ENCODE measurements at regions not wholly inside any gene's neighbourhood (a gene's known extent, or its start where the extent isn't known, plus 50 kb on each side); places are given as distances from the start of the nearest gene placed in this dataset.

DNA sequence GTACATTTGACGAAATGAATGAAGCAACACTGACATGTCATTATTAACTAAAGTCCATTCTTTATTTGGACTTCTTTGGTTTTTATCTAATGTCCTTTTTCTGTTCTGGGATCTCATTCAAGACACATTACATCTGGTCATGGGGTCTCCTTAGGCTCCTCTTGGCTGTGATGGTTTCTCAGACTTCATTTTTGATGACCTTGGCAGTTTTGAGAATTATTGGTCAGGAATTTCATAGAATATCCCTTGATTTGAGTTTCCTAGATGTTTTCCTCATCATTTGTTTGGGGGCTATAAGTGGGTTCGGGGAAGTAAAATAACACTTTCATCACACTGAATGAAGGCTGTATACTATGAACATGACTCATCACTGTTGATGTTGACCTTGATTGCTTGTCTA is 770.6 kb downstream of the AACS start:
- Histone ChIP-seq H3K4me3 (ENCODE audit: low read length) (no peak overlapping the region), H3K36me3 (ENCODE audit: insufficient read depth, low read length) (no peaks in the 10 kb centered on the region), H3K9me3 (ENCODE audit: low read length) (no peaks in the 10 kb centered on the region), H3K4me2 (ENCODE audit: low read depth, low read length, poor library complexity, severe bottlenecking) (no peak overlapping the region), H3K9me2 (replicated peaks; ENCODE audit: insufficient read depth, low read length) (no peaks in the 10 kb centered on the region), H3K4me1 (ENCODE audit: low read length) (no peaks in the 10 kb centered on the region), H3K27me3 (ENCODE audit: low read length) (no peaks in the 10 kb centered on the region), H2AFZ (ENCODE audit: low read length) (no peak overlapping the region), H3K27ac (ENCODE audit: low read length) (no peak overlapping the region), H4K20me1 (ENCODE audit: insufficient read depth, low read depth, low read length) (no peaks in the 10 kb centered on the region), H3K79me2 (ENCODE audit: low read length) (no peaks in the 10 kb centered on the region), H3K9ac (ENCODE audit: low read length) (no peak overlapping the region)
- DNase-seq = no peak

DNA sequence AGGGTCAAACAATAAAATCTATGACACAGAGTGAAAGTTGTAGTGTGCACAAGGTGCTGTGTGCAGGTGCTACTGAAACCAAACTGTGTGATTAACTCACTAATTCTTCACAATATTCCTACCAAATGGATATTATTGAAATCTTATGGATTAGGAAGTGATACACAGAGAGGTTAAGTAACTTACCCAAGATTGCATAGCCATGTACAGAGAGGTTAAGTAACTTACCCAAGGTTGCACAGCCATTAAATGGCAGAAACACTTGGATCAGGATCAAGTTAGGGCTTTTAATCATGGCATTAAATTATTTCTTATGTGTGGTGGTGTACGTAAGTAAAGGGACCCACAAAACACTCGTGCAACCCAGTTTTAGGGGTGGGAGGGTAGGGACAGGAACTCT is 771.4 kb downstream of the AACS start:
- Histone ChIP-seq H3K79me2 (ENCODE audit: low read length) (no peaks in the 10 kb centered on the region), H3K4me2 (ENCODE audit: low read depth, low read length, poor library complexity, severe bottlenecking) (no peak overlapping the region), H3K9ac (ENCODE audit: low read length) (no peak overlapping the region), H3K4me3 (ENCODE audit: low read length) (no peak overlapping the region), H3K9me2 (replicated peaks; ENCODE audit: insufficient read depth, low read length) (no peaks in the 10 kb centered on the region), H3K36me3 (ENCODE audit: insufficient read depth, low read length) (no peaks in the 10 kb centered on the region), H3K9me3 (ENCODE audit: low read length) (no peaks in the 10 kb centered on the region), H3K27ac (ENCODE audit: low read length) (no peak overlapping the region), H2AFZ (ENCODE audit: low read length) (no peak overlapping the region), H3K27me3 (ENCODE audit: low read length) (no peaks in the 10 kb centered on the region), H3K4me1 (ENCODE audit: low read length) (no peaks in the 10 kb centered on the region), H4K20me1 (ENCODE audit: insufficient read depth, low read depth, low read length) (no peaks in the 10 kb centered on the region)
- no peak for DNase-seq

DNA sequence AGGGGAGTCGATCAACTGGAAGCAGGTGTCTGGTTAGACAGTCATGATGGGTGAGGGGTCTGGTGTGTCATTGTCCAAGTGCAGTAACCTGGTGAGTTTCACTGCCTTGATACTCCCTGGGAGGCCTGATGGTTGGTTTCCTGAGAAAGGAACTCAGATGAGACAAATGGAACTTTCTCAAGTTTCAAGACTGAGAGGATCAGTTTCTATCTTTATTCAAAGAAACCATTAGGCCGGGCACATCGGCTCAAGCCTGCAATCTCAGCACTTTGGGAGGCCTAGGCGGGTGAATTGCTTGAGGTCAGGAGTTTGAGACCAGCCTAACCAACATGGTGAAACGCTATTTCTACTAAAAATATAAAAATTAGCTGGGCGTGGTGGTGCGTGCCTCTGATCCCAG is 776.1 kb downstream of the AACS start:
- Histone ChIP-seq H3K4me2 (ENCODE audit: low read depth, low read length, poor library complexity, severe bottlenecking) (no peak overlapping the region), H3K36me3 (ENCODE audit: insufficient read depth, low read length) (no peaks in the 10 kb centered on the region), H3K27me3 (ENCODE audit: low read length) (no peaks in the 10 kb centered on the region), H3K4me1 (ENCODE audit: low read length) (no peaks in the 10 kb centered on the region), H4K20me1 (ENCODE audit: insufficient read depth, low read depth, low read length) (no peaks in the 10 kb centered on the region), H3K79me2 (ENCODE audit: low read length) (no peaks in the 10 kb centered on the region), H3K9ac (ENCODE audit: low read length) (no peak overlapping the region), H3K27ac (ENCODE audit: low read length) (no peak overlapping the region), H3K9me3 (ENCODE audit: low read length) (no peaks in the 10 kb centered on the region), H2AFZ (ENCODE audit: low read length) (no peak overlapping the region), H3K9me2 (replicated peaks; ENCODE audit: insufficient read depth, low read length) (no peaks in the 10 kb centered on the region), H3K4me3 (ENCODE audit: low read length) (no peak overlapping the region)
- DNase-seq = no peak

DNA sequence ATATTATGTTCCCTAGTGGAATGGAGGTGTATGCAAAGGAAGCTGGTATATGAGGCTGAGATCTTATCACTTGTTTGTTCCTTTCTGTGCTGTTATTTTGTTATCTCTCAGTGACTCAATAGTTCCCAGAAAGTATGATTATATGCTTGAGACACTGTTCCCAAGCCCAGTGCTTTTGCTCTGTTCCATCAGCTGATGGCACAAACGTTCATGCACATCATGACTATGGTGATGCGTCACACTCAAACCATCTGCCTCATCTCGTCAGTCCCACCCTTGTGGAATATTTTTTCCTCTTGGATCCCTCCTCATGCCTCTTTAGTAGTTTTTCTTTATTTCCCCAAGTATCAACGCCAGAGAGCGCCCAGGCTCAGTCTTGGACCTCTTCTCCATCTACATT is 786.9 kb downstream of the AACS start:
- no peaks in the 10 kb centered on the region for H3K79me2 ChIP-seq (ENCODE audit: low read length)
- H3K27me3 ChIP-seq (ENCODE audit: low read length) = no peaks in the 10 kb centered on the region
- no peak overlapping the region for H3K27ac ChIP-seq (ENCODE audit: low read length)
- H3K4me1 ChIP-seq (ENCODE audit: low read length) = no peaks in the 10 kb centered on the region
- H3K36me3 ChIP-seq (ENCODE audit: insufficient read depth, low read length) = no peaks in the 10 kb centered on the region
- H2AFZ ChIP-seq (ENCODE audit: low read length) = no peak overlapping the region
- H3K9me3 ChIP-seq (ENCODE audit: low read length) = no peaks in the 10 kb centered on the region
- H3K4me3 ChIP-seq (ENCODE audit: low read length) = no peak overlapping the region
- no peak overlapping the region for H3K9ac ChIP-seq (ENCODE audit: low read length)
- no peak for DNase-seq
- no peaks in the 10 kb centered on the region for H3K9me2 ChIP-seq (replicated peaks; ENCODE audit: insufficient read depth, low read length)
- H3K4me2 ChIP-seq (ENCODE audit: low read depth, low read length, poor library complexity, severe bottlenecking) = no peak overlapping the region
- H4K20me1 ChIP-seq (ENCODE audit: insufficient read depth, low read depth, low read length) = no peaks in the 10 kb centered on the region

DNA sequence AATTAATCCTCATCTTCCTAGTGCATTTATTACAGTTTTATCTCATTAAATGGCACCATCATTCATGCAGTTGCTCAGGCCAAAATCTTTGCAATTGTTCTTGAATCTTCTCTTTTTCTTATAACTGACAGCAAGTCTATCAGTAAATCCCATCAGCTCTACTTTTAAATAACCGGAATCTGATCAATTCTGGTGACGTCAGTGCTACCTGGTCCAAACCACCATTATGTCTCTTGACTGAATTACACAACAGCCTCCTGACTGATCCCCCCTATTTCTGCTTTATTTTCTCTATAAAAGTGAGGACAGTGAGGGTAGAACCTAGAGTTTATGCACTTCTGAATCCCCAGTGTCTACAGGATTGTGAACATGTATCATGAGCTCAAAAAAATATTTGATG is 787.4 kb downstream of the AACS start:
- Histone ChIP-seq H3K79me2 (ENCODE audit: low read length) (no peaks in the 10 kb centered on the region), H3K4me3 (ENCODE audit: low read length) (no peak overlapping the region), H3K27me3 (ENCODE audit: low read length) (no peaks in the 10 kb centered on the region), H3K4me1 (ENCODE audit: low read length) (no peaks in the 10 kb centered on the region), H3K27ac (ENCODE audit: low read length) (no peak overlapping the region), H3K4me2 (ENCODE audit: low read depth, low read length, poor library complexity, severe bottlenecking) (no peak overlapping the region), H4K20me1 (ENCODE audit: insufficient read depth, low read depth, low read length) (no peaks in the 10 kb centered on the region), H3K9ac (ENCODE audit: low read length) (no peak overlapping the region), H3K36me3 (ENCODE audit: insufficient read depth, low read length) (no peaks in the 10 kb centered on the region), H3K9me2 (replicated peaks; ENCODE audit: insufficient read depth, low read length) (no peaks in the 10 kb centered on the region), H3K9me3 (ENCODE audit: low read length) (no peaks in the 10 kb centered on the region), H2AFZ (ENCODE audit: low read length) (no peak overlapping the region)
- DNase-seq = no peak

DNA sequence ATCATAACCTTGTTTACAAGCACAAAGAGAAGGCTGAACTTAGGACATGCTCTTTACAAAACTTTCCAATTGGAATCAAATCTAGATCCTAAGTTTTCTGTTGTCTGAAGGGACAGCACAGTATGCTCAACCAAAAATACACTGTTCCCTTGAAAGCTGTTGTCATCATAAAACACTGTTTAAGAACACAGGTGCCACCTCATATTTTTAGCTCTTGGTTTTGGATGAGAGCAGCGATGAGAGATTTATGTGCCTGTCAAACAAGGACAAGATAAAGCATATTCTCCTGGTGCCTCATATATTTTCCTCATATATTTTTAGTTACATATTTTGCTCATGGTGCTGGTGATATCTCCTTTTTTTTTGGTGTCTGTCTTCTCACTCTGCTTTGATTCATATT is 788.4 kb downstream of the AACS start:
- no peaks in the 10 kb centered on the region for H3K27me3 ChIP-seq (ENCODE audit: low read length)
- no peaks in the 10 kb centered on the region for H3K36me3 ChIP-seq (ENCODE audit: insufficient read depth, low read length)
- H2AFZ ChIP-seq (ENCODE audit: low read length) = no peak overlapping the region
- H3K4me1 ChIP-seq (ENCODE audit: low read length) = no peaks in the 10 kb centered on the region
- DNase-seq = no peak
- H3K9me3 ChIP-seq (ENCODE audit: low read length) = no peaks in the 10 kb centered on the region
- no peaks in the 10 kb centered on the region for H3K79me2 ChIP-seq (ENCODE audit: low read length)
- H3K9ac ChIP-seq (ENCODE audit: low read length) = no peak overlapping the region
- H3K9me2 ChIP-seq (replicated peaks; ENCODE audit: insufficient read depth, low read length) = no peaks in the 10 kb centered on the region
- no peak overlapping the region for H3K4me2 ChIP-seq (ENCODE audit: low read depth, low read length, poor library complexity, severe bottlenecking)
- no peaks in the 10 kb centered on the region for H4K20me1 ChIP-seq (ENCODE audit: insufficient read depth, low read depth, low read length)
- no peak overlapping the region for H3K4me3 ChIP-seq (ENCODE audit: low read length)
- H3K27ac ChIP-seq (ENCODE audit: low read length) = no peak overlapping the region

DNA sequence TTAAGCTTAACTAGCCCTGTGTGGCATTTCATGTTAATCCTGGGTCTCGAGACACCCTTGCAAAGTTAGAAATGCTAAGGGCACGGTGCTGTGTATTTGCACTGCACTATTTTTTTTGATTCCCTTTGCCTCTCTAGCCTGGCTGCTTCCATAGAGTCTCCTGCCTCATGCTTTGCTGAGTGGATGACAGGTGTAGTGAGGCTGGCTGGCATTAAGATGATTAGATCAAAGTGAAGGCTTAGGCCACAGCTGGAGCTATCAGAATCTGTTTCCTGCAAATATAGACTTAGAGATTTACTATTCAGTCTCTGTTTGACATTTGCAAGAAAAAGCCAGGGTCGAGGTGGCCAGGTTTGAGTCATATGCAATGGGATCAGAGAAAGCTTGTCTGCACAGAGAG is 791.1 kb downstream of the AACS start:
- H3K27me3 ChIP-seq (ENCODE audit: low read length) = no peaks in the 10 kb centered on the region
- H3K9ac ChIP-seq (ENCODE audit: low read length) = no peak overlapping the region
- H3K4me1 ChIP-seq (ENCODE audit: low read length) = no peaks in the 10 kb centered on the region
- no peak overlapping the region for H3K4me3 ChIP-seq (ENCODE audit: low read length)
- no peak overlapping the region for H2AFZ ChIP-seq (ENCODE audit: low read length)
- no peak overlapping the region for H3K4me2 ChIP-seq (ENCODE audit: low read depth, low read length, poor library complexity, severe bottlenecking)
- no peaks in the 10 kb centered on the region for H3K79me2 ChIP-seq (ENCODE audit: low read length)
- H4K20me1 ChIP-seq (ENCODE audit: insufficient read depth, low read depth, low read length) = no peaks in the 10 kb centered on the region
- no peaks in the 10 kb centered on the region for H3K9me3 ChIP-seq (ENCODE audit: low read length)
- no peaks in the 10 kb centered on the region for H3K36me3 ChIP-seq (ENCODE audit: insufficient read depth, low read length)
- DNase-seq = no peak
- H3K9me2 ChIP-seq (replicated peaks; ENCODE audit: insufficient read depth, low read length) = no peaks in the 10 kb centered on the region
- no peak overlapping the region for H3K27ac ChIP-seq (ENCODE audit: low read length)

DNA sequence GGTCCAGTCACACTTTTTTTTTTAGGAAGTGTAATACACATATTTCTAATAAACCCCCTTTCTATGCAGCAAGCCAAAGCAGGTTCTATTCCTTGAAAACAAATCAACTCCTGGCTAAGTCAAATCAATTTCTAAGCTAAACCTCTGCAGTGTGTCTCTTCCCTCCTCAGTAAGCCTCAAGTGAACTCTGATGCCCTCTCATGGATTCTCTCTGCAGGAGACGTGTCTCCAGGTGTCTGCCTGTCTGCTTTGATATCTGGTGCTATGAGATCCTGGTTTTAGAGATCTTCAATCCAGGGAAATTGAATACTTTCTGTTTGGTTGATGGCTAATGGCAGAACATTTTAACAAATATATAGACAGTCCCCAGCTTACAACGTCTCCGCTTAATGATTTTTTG is 791.7 kb downstream of the AACS start:
- H3K4me3 ChIP-seq (ENCODE audit: low read length) = no peak overlapping the region
- no peak overlapping the region for H3K4me2 ChIP-seq (ENCODE audit: low read depth, low read length, poor library complexity, severe bottlenecking)
- H3K27ac ChIP-seq (ENCODE audit: low read length) = no peak overlapping the region
- H2AFZ ChIP-seq (ENCODE audit: low read length) = no peak overlapping the region
- no peaks in the 10 kb centered on the region for H4K20me1 ChIP-seq (ENCODE audit: insufficient read depth, low read depth, low read length)
- H3K9ac ChIP-seq (ENCODE audit: low read length) = no peak overlapping the region
- DNase-seq = no peak
- H3K79me2 ChIP-seq (ENCODE audit: low read length) = no peaks in the 10 kb centered on the region
- H3K27me3 ChIP-seq (ENCODE audit: low read length) = no peaks in the 10 kb centered on the region
- no peaks in the 10 kb centered on the region for H3K9me3 ChIP-seq (ENCODE audit: low read length)
- H3K4me1 ChIP-seq (ENCODE audit: low read length) = no peaks in the 10 kb centered on the region
- H3K9me2 ChIP-seq (replicated peaks; ENCODE audit: insufficient read depth, low read length) = no peaks in the 10 kb centered on the region
- no peaks in the 10 kb centered on the region for H3K36me3 ChIP-seq (ENCODE audit: insufficient read depth, low read length)

DNA sequence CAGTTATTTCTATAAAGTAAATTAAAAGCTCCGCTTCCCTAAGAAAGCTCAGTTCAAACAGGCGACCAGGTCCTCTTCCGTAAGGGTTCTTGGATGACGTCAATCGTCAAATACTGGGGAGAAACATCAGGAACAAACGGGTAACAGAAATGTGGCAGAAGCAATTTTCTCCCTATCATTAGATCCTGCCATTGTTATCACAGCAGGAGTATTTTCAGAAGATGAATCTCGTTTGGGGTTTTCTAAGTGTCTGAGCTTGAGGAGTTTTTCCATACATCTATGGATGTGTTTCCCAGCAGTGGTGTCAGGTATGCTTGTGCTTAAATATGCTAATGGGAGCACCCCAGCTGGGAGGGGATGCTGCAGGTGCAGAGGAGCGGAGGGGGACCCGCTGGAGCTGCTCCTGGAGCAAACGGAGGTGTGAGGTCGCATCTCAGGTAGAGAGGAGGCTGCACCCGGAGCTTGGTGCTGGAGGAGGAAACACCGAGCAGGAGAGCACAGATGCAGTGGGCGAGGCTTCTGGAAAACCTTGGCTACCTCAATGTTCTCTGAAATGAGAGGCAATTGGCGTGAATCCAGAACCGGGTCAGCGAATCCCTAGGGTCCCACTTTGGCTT is 795.5 kb downstream of the AACS start:
- Histone ChIP-seq H3K79me2 (ENCODE audit: low read length) (no peaks in the 10 kb centered on the region), H3K9me3 (ENCODE audit: low read length) (no peaks in the 10 kb centered on the region), H3K27ac (ENCODE audit: low read length) (no peak overlapping the region), H3K9me2 (replicated peaks; ENCODE audit: insufficient read depth, low read length) (no peaks in the 10 kb centered on the region), H3K4me3 (ENCODE audit: low read length) (no peak overlapping the region), H2AFZ (ENCODE audit: low read length) (no peak overlapping the region), H3K4me1 (ENCODE audit: low read length) (no peaks in the 10 kb centered on the region), H3K27me3 (ENCODE audit: low read length) (no peaks in the 10 kb centered on the region), H3K9ac (ENCODE audit: low read length) (no peak overlapping the region), H4K20me1 (ENCODE audit: insufficient read depth, low read depth, low read length) (no peaks in the 10 kb centered on the region), H3K36me3 (ENCODE audit: insufficient read depth, low read length) (no peaks in the 10 kb centered on the region), H3K4me2 (ENCODE audit: low read depth, low read length, poor library complexity, severe bottlenecking) (no peak overlapping the region)
- no peak for DNase-seq
